ENCODE measurements at regions not wholly inside any gene's neighbourhood (a gene's known extent, or its start where the extent isn't known, plus 50 kb on each side); places are given as distances from the start of the nearest gene placed in this dataset.
"Not testable (repeated sequence)": the region's sequence is repeated elsewhere in the genome, so short reads cannot be mapped to it uniquely, and the experiment has no call there.

GRCh38 chr14:85325134-85326017, 204.6 kb upstream of the FLRT2 start:
- Mint-ChIP-seq H3K4me1 (ENCODE audit: low read depth) (no peaks in the 10 kb centered on the region), H3K27me3 (no peaks in the 10 kb centered on the region), H3K27ac (no peak overlapping the region), H3K9me3 (no peaks in the 10 kb centered on the region), H3K36me3 (ENCODE audit: low read depth) (no peaks in the 10 kb centered on the region), H3K4me3 (no peak overlapping the region)

GRCh38 chr14:85332401-85332800, 197.5 kb upstream of the FLRT2 start:
- no peaks in the 10 kb centered on the region for H3K27me3 Mint-ChIP-seq
- no peaks in the 10 kb centered on the region for H3K4me1 Mint-ChIP-seq (ENCODE audit: low read depth)
- no peak overlapping the region for H3K27ac Mint-ChIP-seq
- H3K36me3 Mint-ChIP-seq (ENCODE audit: low read depth): no peaks in the 10 kb centered on the region
- no peaks in the 10 kb centered on the region for H3K9me3 Mint-ChIP-seq
- no peak overlapping the region for H3K4me3 Mint-ChIP-seq

GRCh38 chr14:85333313-85333712, 196.6 kb upstream of the FLRT2 start:
- no peaks in the 10 kb centered on the region for H3K9me3 Mint-ChIP-seq

GRCh38 chr14:85333841-85334240, 196.1 kb upstream of the FLRT2 start:
- Mint-ChIP-seq H3K27me3 (no peaks in the 10 kb centered on the region), H3K4me1 (ENCODE audit: low read depth) (no peaks in the 10 kb centered on the region), H3K36me3 (ENCODE audit: low read depth) (no peaks in the 10 kb centered on the region), H3K9me3 (no peaks in the 10 kb centered on the region), H3K27ac (no peak overlapping the region), H3K4me3 (no peak overlapping the region)

More at GRCh38 chr14:85333313-85333712, 196.6 kb upstream of the FLRT2 start:
- Mint-ChIP-seq H3K27me3 (no peaks in the 10 kb centered on the region), H3K27ac (no peak overlapping the region), H3K36me3 (ENCODE audit: low read depth) (no peaks in the 10 kb centered on the region), H3K4me3 (no peak overlapping the region), H3K4me1 (ENCODE audit: low read depth) (no peaks in the 10 kb centered on the region)

- Mint-ChIP-seq H3K4me3 (no peak overlapping the region), H3K9me3 (no peaks in the 10 kb centered on the region), H3K36me3 (ENCODE audit: low read depth) (no peaks in the 10 kb centered on the region), H3K4me1 (ENCODE audit: low read depth) (no peaks in the 10 kb centered on the region), H3K27ac (no peak overlapping the region), H3K27me3 (no peaks in the 10 kb centered on the region)
Measured at GRCh38 chr14:85334316-85334715, 195.6 kb upstream of the FLRT2 start.

GRCh38 chr14:85336257-85336656, 193.7 kb upstream of the FLRT2 start:
- Mint-ChIP-seq H3K9me3 (no peaks in the 10 kb centered on the region), H3K36me3 (ENCODE audit: low read depth) (no peaks in the 10 kb centered on the region), H3K27me3 (no peaks in the 10 kb centered on the region), H3K4me1 (ENCODE audit: low read depth) (no peaks in the 10 kb centered on the region), H3K4me3 (no peak overlapping the region), H3K27ac (no peak overlapping the region)

- Mint-ChIP-seq H3K27ac (no peak overlapping the region), H3K27me3 (no peaks in the 10 kb centered on the region), H3K4me3 (no peak overlapping the region), H3K9me3 (no peaks in the 10 kb centered on the region), H3K36me3 (ENCODE audit: low read depth) (no peaks in the 10 kb centered on the region), H3K4me1 (ENCODE audit: low read depth) (no peaks in the 10 kb centered on the region)
Measured at GRCh38 chr14:85336817-85337216, 193.1 kb upstream of the FLRT2 start.

- Mint-ChIP-seq H3K4me1 (ENCODE audit: low read depth) (no peaks in the 10 kb centered on the region), H3K27ac (no peak overlapping the region), H3K36me3 (ENCODE audit: low read depth) (no peaks in the 10 kb centered on the region), H3K9me3 (no peaks in the 10 kb centered on the region), H3K27me3 (no peaks in the 10 kb centered on the region), H3K4me3 (no peak overlapping the region)
Measured at GRCh38 chr14:85338895-85339294, 191.0 kb upstream of the FLRT2 start.

GRCh38 chr14:85342858-85343607, 186.9 kb upstream of the FLRT2 start:
- peaks cover 3% of the 10 kb centered on the region for H3K9me3 Mint-ChIP-seq
- no peak overlapping the region for H3K4me3 Mint-ChIP-seq
- H3K36me3 Mint-ChIP-seq (ENCODE audit: low read depth): no peaks in the 10 kb centered on the region
- no peaks in the 10 kb centered on the region for H3K27me3 Mint-ChIP-seq
- no peaks in the 10 kb centered on the region for H3K4me1 Mint-ChIP-seq (ENCODE audit: low read depth)
- H3K27ac Mint-ChIP-seq: no peak overlapping the region

- Mint-ChIP-seq H3K27ac (no peak overlapping the region), H3K9me3 (peaks cover 3% of the 10 kb centered on the region), H3K27me3 (no peaks in the 10 kb centered on the region)
Measured at GRCh38 chr14:85344171-85344570, 185.8 kb upstream of the FLRT2 start.

GRCh38 chr14:85344847-85345570, 184.9 kb upstream of the FLRT2 start:
- H3K4me3 Mint-ChIP-seq: no peak overlapping the region
- no peak overlapping the region for H3K27ac Mint-ChIP-seq
- no peaks in the 10 kb centered on the region for H3K27me3 Mint-ChIP-seq
- H3K9me3 Mint-ChIP-seq: peaks cover 3% of the 10 kb centered on the region
- H3K36me3 Mint-ChIP-seq (ENCODE audit: low read depth): no peaks in the 10 kb centered on the region
- H3K4me1 Mint-ChIP-seq (ENCODE audit: low read depth): no peaks in the 10 kb centered on the region

More at GRCh38 chr14:85344171-85344570, 185.8 kb upstream of the FLRT2 start:
- no peak overlapping the region for H3K4me3 Mint-ChIP-seq
- no peaks in the 10 kb centered on the region for H3K36me3 Mint-ChIP-seq (ENCODE audit: low read depth)
- no peaks in the 10 kb centered on the region for H3K4me1 Mint-ChIP-seq (ENCODE audit: low read depth)

- Mint-ChIP-seq H3K9me3 (peaks cover 25% of the 10 kb centered on the region), H3K36me3 (ENCODE audit: low read depth) (peaks cover 4% of the 10 kb centered on the region), H3K4me3 (no peak overlapping the region), H3K27me3 (no peaks in the 10 kb centered on the region), H3K27ac (no peak overlapping the region), H3K4me1 (ENCODE audit: low read depth) (no peaks in the 10 kb centered on the region)
Measured at GRCh38 chr14:85350667-85351066, 179.3 kb upstream of the FLRT2 start.

GRCh38 chr14:85352588-85352987, 177.4 kb upstream of the FLRT2 start:
- H3K4me1 Mint-ChIP-seq (ENCODE audit: low read depth); H3K4me3 Mint-ChIP-seq; H3K27ac Mint-ChIP-seq; H3K36me3 Mint-ChIP-seq (ENCODE audit: low read depth); H3K27me3 Mint-ChIP-seq: not testable (repeated sequence)
- H3K9me3 Mint-ChIP-seq: peaks cover 28% of the 10 kb centered on the region

- peaks cover 23% of the 10 kb centered on the region for H3K9me3 Mint-ChIP-seq
- no peaks in the 10 kb centered on the region for H3K4me1 Mint-ChIP-seq (ENCODE audit: low read depth)
- H3K27ac Mint-ChIP-seq: no peak overlapping the region
- peaks cover 4% of the 10 kb centered on the region for H3K36me3 Mint-ChIP-seq (ENCODE audit: low read depth)
- no peak overlapping the region for H3K4me3 Mint-ChIP-seq
- no peaks in the 10 kb centered on the region for H3K27me3 Mint-ChIP-seq
Measured at GRCh38 chr14:85357120-85357519, 172.8 kb upstream of the FLRT2 start.

Measured in stimulated activated naive CD8-positive, alpha-beta T cell treated with anti-CD3 and anti-CD28 coated beads, Interleukin-15, Interleukin-2, amounts not matched to agents 100 ng/mL and 50 ng/mL, for 24 hours (primary cell).